DMS153 treated with DMSO at 0.1 percent for 48 hours (cell line): ENCODE measurements at regions not wholly inside any gene's neighbourhood (a gene's known extent, or its start where the extent isn't known, plus 50 kb on each side); places are given as distances from the start of the nearest gene placed in this dataset.
"Not testable (repeated sequence)": the region's sequence is repeated elsewhere in the genome, so short reads cannot be mapped to it uniquely, and the experiment has no call there.

ENCODE experiments used
- DNase-seq: peaks from one replicate; lab custom pipeline; 2025; ENCODE audit not compliant: unreplicated experiment; lab: John Stamatoyannopoulos, UW

DNA sequence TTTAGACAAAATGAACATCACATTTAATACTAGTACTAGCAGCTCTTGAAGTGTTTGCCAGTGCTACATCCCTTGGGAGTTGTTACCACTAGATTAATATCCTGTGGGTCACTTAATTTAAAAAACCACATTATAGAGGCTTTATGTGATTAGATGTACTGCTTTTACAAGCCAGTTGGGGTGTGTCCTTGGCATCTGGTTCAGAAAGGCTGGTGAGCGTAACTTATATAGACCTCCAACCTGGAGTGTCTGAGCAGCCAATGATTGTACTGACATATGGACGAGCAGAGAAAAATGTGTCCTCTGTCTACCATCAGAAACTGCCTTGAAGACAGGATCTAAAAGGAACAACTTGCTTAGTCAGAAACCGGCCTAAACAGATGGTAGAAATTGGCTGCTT, 306.2 kb upstream of the ATP11B start:
- DNase-seq, result peak; percentile 35

DNA sequence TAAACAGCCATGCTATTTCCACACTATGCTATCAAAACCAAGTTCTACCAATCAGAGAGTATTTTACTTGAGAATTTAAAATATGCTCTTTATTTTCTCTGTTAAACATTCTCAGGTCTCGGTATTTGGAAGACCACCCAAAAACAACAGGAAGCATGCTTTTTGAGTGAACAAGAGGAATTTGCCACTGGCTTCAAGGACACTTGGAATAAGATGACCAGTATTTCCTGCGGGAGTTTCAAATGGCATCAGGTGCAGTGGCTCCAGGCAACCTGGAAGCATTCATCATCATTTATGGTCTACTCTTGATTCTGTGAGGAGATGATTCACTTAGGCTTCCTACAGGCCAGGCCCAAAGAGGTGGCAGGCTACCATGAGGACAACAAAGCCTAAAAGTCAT, 305.7 kb upstream of the ATP11B start:
- DNase-seq, result peak; percentile 31

DNA sequence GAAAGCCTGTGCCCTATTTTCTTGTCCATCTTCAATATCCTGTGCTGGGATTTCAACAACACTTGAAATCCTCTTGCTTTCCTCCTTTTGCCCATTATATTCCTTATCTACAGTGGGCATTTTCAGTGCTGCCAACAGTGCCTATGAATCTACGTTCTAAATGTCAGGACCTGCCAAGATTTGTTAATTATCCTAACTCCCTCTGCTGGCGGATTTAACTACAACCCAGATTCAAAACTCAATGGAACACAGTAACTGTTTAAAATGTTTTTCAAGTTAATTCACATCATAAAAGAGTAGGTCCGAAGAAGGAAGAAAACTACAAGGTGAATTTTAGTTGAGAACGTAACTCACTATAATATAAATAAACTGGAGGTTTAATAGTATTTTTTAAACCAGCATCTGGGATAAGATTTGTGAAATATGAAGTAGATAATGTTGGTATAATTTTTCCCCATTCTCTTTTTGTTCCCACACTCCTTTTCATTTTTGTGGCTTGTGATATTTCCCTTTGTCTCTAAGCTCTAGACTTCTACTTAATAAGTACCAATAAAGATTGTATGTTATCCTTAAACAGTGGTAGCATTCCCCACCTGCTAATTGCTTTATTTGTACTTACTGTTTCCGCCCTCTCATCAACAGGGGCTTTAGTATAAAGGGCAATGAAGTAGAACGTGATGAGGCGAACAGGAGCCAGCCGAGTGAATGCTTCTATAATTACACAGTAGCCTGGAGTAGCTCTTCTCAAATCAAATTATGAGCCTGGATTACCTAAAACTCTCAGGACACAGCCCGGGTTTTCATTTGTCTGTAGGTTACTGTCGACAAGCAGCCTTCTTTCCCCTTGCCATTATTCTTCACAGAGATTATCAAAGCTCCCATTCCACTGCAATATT, 302.5 kb upstream of the ATP11B start:
- peak; percentile 96 for DNase-seq

DNA sequence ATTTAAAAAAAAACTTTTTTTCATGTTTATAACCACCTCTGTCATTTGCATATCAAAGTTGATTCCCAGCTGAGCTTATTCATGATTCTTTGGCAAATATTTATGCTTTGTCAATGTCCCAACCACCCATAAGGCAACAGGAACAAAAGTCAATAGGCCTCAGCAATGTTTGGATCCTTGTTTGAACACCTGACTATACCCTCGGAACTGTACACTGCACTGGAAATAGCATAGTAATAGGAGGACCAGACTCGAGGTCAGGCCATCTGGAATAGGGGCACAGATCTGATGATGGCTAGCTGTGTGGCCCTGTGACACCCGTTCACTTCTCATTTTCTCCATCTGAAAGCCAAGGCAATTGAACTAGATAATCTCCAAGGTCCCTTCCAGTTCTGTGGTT, 301.7 kb upstream of the ATP11B start:
- peak; percentile 77 for DNase-seq

DNA sequence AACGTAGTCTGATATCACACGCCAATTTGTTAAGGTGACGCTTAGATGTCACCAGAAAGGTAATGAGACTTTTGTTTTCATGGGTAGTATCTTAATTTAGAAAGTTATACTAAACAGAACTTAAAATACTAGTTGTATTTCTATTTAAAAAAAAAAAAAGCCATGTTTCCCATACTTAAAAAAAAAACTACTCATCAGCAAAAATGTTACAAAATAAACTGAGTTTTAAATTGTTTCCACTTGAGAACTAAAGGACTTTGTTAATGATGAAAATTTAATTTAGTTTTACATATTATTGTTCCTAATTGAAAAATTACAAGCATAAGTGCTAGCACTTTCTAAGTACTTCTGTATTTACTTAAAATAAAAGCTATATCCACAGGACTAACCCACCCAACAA, 300.8 kb upstream of the ATP11B start:
- DNase-seq, result no peak

DNA sequence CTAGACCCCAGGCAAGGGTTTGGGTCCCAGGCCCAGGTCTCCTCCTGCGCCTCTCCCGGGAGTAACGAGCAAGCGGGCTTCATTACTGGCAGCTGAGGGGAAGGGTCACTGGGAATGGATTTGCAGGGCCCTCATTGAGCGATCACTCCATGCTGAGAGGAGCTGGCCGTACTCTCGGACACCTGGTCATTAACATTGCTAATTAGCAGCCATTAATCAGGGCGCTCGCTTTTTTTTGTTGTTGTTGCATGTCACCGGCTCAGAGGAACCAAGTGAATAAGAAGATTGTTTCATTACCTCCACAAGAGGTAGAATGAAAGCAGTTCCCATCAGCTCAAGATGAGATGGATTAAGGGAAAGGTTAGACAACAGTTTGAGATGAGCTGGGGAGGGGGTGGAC, 293.0 kb upstream of the ATP11B start:
- no peak for DNase-seq

DNA sequence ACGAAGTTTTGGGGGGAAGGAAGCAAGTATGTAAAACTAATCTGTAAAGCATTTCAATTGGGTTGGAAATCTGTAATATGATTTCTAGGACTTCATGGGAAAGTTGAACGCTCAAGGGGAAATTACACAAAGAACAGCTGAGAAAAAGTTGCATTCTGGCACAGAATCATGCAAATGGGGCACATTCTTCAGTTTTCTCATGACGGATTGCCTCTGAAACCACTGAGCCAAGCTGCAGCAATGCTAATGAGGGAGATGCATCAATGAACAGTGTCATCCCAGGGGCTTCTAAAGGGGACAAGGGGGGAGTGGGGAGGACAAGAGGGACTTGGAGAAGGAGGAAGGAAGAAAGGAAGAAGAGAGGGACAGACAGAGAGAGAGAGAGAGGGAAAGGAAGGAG, 291.4 kb upstream of the ATP11B start:
- DNase-seq, result no peak

DNA sequence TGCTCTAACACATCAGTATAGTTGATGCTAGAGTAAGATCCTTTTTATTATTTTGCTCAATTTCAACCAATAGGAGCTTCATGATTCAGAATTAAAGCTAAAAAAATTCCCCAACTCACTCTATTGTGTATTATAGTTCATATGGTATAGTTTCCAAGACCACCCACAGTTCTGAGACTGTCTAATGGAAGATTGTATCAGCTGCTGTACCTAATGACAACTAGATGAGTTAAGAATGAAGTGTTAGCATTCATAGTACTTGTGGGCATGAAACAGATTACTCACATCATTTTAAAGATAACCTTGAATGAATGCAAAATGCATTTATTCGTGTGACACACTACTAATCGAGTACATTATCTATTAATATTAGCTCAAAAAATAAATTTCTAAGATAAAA, 289.9 kb upstream of the ATP11B start:
- no peak for DNase-seq

DNA sequence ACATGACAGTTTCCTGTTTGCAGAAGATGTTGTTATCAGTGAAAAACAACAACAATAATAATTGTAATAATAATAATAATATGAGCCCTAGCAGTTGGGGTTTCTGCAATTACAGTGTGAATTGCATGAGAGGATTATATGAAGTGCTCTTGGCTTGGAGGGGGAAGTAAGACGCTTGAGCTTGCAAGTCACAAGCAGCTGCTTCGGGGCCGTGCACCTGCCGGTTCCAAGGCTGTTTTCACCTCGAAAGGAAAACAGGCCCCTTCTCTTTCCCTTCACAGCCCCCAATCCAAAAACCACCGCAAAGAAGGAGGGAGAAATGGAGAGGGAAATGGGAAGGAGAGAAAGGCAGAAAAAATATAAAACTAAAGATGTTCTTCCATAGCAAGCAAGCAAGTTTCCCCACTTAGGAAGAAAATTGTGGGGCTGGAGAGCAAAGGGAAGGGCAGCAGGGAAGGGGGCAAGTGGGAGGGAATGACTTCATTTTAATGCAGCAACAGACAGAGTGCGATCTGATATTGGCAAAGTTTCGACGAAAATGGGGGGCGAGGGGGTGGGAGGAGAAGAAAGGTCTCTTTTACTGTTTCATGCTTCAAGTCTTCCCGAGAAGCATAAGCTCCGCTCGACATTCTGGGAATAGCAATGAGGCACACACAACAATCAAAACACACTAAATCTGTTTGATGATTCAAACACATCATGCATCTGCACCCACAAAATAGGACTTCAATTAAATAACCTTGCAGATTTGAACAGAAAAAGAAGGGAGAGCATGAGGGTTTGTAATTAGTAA, 284.2 kb upstream of the ATP11B start:
- DNase-seq, result no peak

DNA sequence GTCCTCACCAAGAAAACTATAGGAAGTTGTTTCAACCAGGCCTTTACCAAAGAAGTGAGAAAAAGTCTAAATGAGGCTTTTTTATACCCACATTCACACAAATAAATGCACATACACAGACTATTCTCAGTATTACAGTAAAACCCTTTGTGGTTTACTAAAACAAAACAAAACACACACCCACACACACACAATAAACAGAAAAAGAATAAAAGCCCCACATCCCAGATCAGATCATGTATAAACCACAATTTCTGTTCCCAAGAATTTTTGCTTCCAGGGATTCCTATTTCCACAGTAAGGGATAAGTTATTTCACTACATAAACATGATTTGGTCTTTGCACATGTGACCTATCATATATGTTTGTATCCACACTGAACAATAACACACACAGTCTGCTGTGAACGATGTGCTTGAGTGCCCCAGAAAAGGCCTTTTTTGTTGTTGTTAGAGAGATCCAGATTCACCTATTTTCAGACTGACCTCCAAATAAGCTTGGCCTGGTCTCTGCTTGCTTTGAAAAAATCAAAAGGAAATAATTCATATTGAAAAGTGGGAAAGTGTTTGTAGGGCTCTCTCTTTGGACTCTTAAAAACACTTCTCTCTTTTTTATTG, 283.4 kb upstream of the ATP11B start:
- no peak for DNase-seq

DNA sequence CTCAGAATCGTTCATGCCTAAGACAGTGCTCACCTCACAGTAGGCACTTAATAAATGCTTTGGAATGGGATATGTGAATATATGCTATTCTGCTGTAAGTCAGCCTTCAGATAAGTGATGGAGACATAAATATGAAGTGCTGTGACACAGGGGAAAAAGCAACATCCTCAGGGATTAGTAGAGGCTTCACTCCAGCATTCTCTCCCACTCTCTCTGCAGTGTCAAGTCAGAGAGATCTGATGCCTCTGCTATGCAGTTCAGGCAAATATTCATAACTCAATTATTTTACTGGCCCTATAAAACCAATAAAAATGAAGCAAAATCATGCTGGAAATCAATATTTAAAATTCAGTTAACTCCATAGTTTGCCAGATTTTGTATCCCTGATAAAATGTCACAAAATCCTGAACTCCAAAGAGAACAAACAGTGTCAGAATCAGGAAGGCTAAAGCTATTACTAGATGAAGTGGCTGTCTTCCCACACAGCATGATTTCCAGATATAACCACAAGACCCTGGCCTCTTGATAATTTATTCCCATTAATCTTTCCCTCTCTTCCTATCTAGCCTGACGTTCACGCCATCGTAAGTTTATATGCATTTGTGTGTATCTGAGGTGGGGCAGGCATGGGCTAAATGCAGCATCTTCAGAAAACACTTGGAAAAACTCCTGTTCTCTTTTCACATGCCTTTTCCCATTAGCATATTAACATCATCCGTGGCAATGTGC, 278.9 kb upstream of the ATP11B start:
- DNase-seq, result no peak

DNA sequence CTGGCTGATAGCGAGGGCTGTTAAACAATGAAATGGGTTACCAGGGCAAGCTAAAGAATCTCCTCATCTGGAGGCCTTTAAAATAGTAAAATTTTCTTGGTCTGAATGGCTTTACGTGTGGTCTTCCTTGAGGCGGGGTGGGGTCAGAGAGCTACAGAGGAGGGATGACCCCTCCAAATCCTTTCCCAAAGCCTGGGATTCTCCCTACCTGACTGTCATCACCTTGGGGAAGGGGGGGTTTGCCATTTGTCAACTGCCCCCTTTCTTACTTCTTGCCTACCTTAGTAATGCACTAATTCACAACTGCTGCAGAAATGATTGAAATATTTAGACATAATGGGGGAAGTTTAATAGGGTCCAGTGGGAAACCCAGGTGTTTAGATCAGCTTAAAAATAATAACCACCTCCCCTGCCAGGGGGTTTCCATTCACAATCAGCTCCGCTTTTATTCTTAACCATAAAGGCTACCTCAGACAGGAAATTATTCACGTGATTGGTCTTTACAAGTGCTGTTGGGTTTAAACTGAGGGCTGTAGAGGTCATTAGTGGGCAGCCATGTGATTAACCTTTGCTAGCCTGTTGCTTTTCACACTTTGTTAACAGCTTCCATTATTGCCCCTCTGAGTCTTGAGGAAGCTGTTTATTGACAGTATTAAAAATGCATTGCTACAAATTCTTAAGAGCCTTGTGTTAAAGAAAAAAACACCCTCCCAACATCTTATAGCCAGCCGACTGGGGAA, 276.5 kb upstream of the ATP11B start:
- DNase-seq, result no peak

DNA sequence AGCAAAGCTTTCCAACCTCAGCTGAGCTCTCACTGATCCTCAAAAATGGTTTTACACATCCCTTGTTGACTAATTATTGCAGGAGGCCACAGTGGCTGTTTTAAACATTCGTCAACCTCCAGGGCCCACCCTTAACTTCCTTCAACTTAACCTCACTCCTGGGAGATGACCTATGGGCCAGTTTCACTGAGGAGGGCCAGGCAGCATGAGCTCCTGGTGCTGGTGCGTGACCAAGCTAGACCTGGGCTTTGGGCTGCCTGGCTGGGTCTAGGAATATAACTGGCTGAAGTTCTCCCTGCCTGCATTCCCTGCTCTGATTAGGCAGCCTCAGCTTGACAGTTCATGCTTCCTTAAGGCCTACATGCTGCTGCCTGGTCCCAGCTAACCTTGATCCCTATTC, 273.7 kb upstream of the ATP11B start:
- no peak for DNase-seq

DNA sequence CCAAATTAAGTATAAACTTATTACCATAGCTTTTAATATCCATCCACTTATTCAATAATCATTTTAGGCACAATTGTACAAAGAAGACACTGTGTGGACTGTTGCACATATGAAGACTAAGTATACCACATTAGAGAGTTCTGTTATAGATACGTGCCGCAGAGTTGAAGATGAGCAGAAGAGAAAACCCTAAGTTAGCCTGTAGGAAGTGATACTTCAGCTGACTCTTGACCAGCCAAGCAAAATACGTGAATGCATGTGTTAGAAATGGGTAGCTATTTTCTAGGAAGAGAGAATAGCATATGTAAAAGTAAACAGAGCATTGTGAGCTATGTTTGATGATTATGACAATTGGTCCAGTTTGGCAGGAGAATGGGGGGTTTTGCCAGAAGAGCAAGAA, 272.0 kb upstream of the ATP11B start:
- no peak for DNase-seq

DNA sequence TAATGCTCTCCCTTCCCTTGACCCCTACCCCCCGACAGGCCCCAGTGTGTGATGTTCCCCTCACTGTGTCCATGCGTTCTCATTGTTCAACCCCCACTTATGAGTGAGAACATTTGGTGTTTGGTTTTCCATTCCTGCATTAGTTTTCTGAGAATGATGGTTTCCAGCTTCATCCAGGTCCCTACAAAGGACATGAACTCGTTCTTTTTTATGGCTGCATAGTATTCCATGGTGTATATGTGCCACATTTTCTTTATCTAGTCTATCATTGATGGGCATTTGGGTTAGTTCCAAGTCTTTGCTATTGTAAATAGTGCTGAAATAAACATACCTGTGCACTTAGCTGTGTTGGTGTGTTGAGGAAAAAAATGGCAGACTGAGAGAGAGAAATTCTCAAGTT, 269.9 kb upstream of the ATP11B start:
- not testable (repeated sequence) for DNase-seq

DNA sequence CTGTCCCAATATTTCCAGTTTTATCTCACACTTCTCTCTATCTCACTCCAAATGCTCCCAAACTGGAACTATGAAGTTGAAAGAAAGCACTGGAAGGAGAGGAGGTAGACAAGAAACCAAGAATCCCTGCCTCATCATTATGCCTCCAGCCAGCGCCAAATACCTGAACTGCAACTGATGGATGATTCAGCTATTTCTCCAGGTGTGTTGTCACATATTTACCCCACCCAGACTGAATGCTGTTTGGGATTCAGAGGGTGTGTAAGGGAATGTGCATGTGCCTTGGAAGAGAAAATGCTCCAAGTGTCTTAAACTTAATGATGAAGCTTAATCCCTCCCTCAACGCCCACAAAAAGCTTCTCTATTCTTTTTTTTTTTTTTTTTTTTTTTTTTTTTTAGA, 269.5 kb upstream of the ATP11B start:
- no peak for DNase-seq

DNA sequence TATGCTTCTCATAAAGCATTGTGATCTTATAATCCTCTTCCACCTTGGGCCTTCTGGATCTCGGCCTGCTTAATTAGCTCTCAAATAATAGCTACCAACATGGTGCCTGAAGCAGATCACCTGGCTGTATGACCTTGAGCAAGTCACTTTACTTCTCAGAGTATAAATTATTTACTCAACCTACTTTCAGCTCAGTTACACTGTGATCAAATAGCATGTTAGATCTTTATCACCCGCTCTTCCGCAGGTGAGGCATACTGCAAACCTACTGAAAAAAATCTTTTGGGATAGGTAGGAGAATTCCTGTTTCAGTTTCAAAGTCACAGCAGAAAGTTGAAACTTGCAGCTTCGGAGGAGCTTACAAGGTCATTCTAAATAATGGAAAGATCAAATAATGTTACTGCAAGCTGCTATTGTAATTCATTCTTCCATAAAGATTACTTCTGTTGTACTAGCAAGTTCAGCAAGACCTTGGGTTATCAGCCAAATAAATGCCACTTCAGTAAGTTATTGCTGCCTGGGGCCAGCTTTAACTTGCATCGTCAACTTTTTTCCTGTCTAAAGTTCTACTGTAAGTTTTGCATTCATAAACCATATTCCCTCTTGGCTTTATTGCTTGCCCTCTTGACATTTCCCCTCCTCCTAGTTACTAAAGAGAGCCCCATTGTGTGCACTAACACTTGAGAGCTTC, 268.4 kb upstream of the ATP11B start:
- no peak for DNase-seq

DNA sequence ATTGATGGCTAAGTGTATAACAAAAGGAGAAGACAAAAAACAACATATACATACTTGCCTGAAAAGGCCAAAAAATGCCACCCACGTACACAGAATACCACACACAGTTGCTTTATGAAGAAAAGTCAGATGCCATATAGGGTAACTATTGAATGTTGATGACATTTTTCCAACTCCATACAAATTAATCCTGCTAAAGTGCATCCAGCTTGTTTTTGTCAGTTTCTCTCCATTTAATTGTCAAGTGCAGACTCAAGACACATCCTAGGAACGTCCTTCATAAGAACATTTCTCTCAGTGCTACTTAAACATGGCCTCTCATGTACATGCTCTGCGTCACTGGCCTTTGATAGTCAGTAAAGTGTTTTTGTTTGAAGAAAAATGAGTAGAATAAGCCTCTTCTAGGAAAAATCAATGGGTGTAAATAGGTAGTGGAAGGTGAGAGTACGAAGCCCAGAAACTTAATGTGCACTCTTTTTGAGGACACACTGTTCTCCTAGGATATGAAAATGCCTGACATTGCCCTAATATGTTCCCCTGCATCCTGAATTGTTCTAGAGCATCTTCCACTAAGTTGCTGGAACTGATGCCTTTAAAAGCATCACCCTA, 267.4 kb upstream of the ATP11B start:
- no peak for DNase-seq

DNA sequence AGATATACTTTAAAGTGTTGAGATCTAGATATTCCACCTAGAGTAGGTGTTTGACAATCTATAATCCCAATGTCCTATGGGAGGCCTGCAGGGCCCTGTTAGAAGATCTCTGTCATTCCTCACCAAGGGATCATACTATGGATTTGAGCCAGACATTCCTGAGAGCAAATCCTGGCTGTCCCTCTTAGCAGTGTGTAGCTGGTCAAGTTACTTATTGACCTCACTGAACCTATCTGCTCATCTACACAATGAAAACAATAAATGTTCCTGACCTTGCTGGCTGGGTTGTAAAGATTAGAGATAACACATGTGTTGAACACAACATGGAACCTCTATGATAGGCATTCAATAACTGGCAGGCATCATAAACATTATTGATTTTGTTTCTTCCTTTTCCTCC, 265.6 kb upstream of the ATP11B start:
- DNase-seq, result no peak

DNA sequence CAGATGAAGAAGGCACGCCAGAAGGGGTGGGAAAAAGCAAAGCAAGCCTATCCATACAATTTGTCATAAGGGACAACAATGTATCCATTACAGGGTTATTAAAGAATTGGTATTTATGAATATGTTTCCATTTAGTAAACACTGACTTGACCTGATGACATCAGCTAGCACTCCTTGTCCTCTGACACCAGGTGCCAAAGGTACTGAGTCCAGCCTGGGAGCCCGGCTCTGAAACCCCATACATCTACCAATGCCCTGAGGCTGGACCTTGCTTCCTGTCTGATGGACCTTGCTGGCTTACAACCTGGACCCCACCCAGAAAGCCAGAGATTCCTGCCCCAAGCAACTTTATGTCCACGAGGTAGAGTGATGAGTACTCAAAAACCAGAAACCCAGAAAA, 263.0 kb upstream of the ATP11B start:
- no peak for DNase-seq
